GM23338 (cell line): ENCODE measurements at regions not wholly inside any gene's neighbourhood (a gene's known extent, or its start where the extent isn't known, plus 50 kb on each side); places are given as distances from the start of the nearest gene placed in this dataset.

ENCODE experiments used
- CTCF ChIP-seq, 2 experiments: fragments of 200-600 bp in 1 of 2; sonication (generic) in 1 of 2; conservative IDR thresholded peaks; 2 replicates each; pipeline versions ENCODE4 v1.5.1 to v1.6.1; 2016 to 2017; ENCODE audit warnings: antibody characterized with exemption in 2 of 2, low read depth in 2 of 2, mild to moderate bottlenecking in 2 of 2, moderate library complexity in 1 of 2
- EZH2 ChIP-seq: fragments of 200-600 bp; sonication (generic); IDR thresholded peaks from one replicate; pipeline ENCODE4 v1.8.0; 2017; ENCODE audit warnings: antibody characterized with exemption, mild to moderate bottlenecking, low read depth; ENCODE audit not compliant: unreplicated experiment
- EZH2phosphoT487 ChIP-seq: fragments of 200-600 bp; sonication (generic); IDR thresholded peaks from one replicate; pipeline ENCODE4 v1.8.1; 2018; ENCODE audit warnings: antibody characterized with exemption; ENCODE audit not compliant: unreplicated experiment
- POLR2AphosphoS5 ChIP-seq: IDR thresholded peaks from 2 replicates; pipeline ENCODE4 v1.6.1; 2016; ENCODE audit warnings: antibody characterized with exemption, low read depth

GRCh38 chr6:40336940-40337760, 250.0 kb downstream of the LRFN2 start:
- TF ChIP-seq CTCF (conservative IDR thresholded peaks at IDR 0.05; ENCODE audit: low read depth in 2 of 2): no peak
- TF ChIP-seq POLR2AphosphoS5: no peak
- TF ChIP-seq EZH2: no peak
- TF ChIP-seq EZH2phosphoT487: no peak
